HG03432 (cell line): ENCODE measurements at regions not wholly inside any gene's neighbourhood (a gene's known extent, or its start where the extent isn't known, plus 50 kb on each side); places are given as distances from the start of the nearest gene placed in this dataset.
"Not testable (repeated sequence)": the region's sequence is repeated elsewhere in the genome, so short reads cannot be mapped to it uniquely, and the experiment has no call there.

ENCODE experiments used
- ATAC-seq: cut with Tn5 transposase; IDR thresholded peaks from one replicate; pipeline ENCODE4 v1.9.1; 2021; ENCODE audit warnings: mild to moderate bottlenecking, moderate library complexity; ENCODE audit not compliant: unreplicated experiment

- no peak for ATAC-seq
Measured at GRCh38 chr1:95582191-95582590, 348.2 kb downstream of the RWDD3 start.

DNA sequence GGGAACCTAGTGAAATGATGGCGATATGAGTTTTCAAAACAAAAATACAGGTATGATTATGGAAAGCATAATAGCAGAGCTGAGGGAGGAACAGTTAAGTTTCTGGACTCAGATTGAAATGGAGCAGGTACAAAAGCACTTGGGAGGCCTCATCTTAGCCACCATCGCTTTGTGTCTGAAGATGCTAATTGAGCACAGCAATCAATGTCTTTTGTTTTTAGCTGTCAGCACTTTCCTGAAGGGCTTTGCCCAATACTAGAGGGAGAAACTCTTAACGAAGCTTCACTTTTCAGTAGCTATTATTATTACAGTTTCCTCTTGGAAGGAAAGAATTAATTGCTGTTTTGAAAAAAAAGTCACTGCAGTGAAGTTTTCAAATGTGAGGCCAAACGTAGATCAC lies 348.7 kb downstream of the RWDD3 start:
- no peak for ATAC-seq

DNA sequence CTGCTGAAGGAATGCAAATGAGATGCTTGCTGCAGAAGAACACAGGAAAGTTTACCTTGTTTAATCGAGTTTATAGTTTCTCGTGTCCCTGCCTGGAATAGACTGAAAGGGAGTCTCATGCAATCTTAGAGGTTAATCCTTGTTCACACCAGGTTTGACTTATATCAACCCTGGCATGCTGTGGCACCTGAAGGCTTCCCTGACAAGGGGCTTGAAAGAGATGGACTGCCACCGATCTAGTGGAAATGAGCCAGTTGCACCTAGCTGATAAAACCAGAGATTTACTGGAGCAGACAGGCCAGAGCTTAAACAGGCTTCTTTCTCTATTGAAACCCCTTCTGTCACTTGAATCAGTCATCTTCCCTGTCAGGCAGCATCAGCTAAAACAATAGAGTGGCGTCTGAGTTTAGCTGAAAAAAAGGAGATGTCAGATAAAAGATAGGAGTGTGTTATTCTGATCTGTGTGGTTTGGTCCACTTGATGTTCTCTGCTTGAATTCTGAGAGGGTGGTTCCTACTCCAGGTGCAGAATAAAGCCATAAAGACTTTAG lies 349.7 kb downstream of the RWDD3 start:
- ATAC-seq, result no peak

- ATAC-seq, result no peak
Measured at GRCh38 chr1:95584315-95584714, 350.3 kb downstream of the RWDD3 start.

DNA sequence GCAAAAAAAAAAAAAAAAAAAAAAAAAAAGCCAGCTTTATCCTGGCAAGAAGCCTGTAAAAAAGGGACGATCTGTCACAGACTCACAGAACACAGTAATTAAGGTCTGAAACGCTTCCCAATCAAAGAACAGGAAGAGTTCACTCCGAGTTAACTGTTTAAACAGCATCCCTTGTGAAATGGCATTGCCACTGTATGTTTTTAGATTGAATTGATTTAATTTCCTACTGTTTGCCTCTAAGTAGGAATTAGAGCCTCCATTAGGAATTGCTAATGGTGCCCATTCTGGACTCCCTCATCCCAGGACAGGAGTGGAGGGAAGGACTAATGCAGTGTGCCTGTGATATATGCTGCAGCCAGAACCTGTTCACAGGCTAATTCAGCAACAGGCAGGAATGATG lies 370.8 kb downstream of the RWDD3 start:
- ATAC-seq, result no peak

DNA sequence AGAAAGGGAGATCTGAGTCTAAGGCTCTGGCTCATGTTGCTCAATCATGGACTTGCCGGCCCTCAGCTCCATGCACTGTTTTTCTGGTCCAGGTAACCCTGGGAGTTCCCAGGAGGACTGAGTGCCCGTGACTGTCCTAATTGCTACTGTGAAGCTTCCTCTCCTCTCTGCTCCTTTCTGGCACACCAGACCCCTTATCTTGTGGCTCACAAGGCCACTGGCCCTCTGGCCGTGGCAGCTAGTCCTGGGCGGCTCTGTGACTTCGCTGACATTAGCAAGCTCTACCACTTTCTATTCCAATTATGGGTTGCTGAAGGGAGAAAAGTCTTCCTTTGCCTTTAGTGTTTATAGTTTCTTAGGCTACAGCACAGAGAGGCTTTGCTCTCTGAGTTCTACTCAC lies 380.2 kb downstream of the RWDD3 start:
- no peak for ATAC-seq

GRCh38 chr1:95615421-95615820 lies 381.4 kb downstream of the RWDD3 start:
- ATAC-seq, result no peak

GRCh38 chr1:95620076-95620475 lies 386.1 kb downstream of the RWDD3 start:
- no peak for ATAC-seq

- no peak for ATAC-seq
Measured at GRCh38 chr1:95622609-95623008, 388.6 kb downstream of the RWDD3 start.

DNA sequence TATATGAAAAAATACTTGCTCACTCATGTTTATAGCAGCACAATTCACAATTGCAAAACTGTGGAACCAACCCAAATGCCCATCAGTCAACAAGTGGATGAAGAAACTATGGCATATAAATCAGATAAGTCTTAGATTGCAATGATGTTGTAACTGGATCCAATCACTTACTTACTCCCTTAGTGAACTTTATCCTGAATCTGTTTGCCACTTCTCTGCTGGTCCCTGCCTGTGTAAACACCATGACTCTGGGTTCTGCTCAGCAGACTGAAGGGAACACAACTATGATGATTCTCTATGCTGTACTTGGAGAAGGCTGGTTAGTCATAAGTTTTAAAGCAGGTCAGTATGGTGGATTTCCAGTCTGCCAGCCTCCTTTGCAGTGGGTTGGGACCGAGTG lies 391.2 kb downstream of the RWDD3 start:
- no peak for ATAC-seq

DNA sequence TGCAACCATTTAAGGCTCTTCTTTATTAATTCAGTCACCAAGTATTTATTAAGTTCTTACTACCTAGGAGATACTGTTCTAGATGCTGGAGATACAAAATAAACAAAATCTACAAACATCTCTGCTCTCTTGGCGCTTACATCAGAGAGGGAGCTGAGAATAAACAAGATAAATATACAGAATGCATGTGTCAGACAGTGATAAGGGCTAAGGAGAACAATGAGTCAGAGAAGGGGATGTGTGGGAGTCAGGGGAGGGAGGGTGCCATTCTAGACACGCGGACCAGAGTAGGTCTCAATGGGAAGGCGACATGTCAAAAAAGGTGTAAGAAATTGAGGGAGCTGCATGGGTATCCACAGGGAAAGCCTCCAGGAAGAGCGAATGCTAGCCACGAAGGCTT lies 393.2 kb downstream of the RWDD3 start:
- no peak for ATAC-seq

GRCh38 chr1:95631695-95632094 lies 397.7 kb downstream of the RWDD3 start:
- ATAC-seq, result no peak

DNA sequence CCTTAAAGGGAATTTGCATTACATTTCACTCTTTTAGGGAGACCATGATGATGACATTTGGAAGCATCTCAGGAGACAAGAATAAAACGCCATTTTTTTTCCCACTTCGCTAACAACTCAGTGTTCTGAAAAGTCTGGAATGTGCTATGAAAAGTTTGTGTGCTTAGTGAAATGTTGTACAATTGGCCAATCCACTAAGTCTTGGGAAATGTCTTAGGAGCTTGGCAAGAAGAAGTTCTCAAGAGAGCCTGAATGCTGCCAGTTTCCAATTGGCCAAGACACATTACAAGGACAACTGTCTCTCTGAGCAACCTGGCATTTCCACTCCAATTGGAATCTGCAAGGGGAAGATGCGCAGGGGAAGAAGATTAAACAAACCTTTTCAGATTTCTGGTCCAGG lies 401.8 kb downstream of the RWDD3 start:
- ATAC-seq, result no peak

GRCh38 chr1:95636897-95637296 lies 402.9 kb downstream of the RWDD3 start:
- ATAC-seq, result no peak

DNA sequence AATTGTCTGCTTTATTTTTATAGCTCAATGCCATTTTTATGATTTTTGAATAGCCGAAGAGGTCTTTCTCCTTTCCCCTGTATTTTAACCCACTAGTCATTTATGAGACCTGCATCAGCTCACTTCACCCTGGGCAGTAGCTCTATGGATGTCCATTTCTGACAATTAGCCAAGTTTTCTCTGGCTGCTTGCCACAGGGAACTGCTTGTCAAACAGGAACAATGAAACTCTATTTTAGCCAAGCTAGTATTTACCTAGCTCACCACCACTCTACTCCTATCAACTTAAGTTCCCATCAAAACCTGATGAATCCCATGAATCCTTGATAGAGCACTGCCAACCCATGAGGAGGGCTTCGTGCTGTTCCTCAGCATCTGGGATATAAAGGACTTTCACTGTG lies 406.7 kb downstream of the RWDD3 start:
- no peak for ATAC-seq

- no peak for ATAC-seq
Measured at GRCh38 chr1:95641386-95641785, 407.4 kb downstream of the RWDD3 start.

GRCh38 chr1:95642035-95642434 lies 408.0 kb downstream of the RWDD3 start:
- no peak for ATAC-seq

DNA sequence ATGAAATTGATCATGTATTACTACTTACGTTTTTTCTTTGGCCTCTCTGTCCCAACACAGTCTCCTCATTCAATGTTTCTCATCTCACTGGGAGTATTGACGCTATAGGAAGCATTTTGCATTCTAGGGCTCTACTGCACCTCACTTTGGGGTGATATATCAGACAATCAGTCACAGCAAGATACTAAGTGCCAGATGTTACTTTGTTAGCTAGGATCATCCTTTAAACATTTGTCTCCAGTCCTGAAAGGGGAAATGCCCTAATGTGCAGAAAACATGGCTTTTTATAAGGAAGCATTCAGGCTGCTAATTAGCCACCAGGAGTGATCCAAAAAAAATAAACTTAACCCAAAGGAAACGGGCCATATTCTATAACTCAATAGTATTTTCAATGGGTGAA lies 409.1 kb downstream of the RWDD3 start:
- ATAC-seq, result no peak

- ATAC-seq, result not testable (repeated sequence)
Measured at GRCh38 chr1:95645126-95645525, 411.1 kb downstream of the RWDD3 start.

DNA sequence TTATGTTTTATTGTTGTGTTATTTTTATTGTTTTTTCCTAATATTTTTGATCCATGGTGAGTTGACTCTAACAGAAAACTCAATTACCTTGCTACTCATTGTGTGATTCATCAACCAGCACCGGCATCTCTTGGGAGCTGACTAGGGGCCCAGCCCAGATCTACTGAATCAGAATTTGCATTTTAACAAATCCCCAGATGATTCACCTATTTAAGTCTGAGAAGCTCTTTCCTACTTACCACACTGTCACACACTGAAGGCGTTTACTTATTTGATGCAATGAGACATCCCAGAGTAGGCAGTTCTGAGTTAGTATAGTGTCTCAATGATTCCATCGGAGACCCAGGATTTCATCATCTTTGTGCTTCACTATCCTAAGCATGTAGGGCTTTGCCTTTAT lies 416.6 kb downstream of the RWDD3 start:
- ATAC-seq, result no peak

- ATAC-seq, result no peak
Measured at GRCh38 chr1:95652423-95652965, 418.5 kb downstream of the RWDD3 start.

GRCh38 chr1:95653618-95654017 lies 419.6 kb downstream of the RWDD3 start:
- ATAC-seq, result no peak

GRCh38 chr1:95655321-95656020 lies 421.5 kb downstream of the RWDD3 start:
- no peak for ATAC-seq
